Fibroblast of lung (primary cell): ENCODE measurements at regions not wholly inside any gene's neighbourhood (a gene's known extent, or its start where the extent isn't known, plus 50 kb on each side); places are given as distances from the start of the nearest gene placed in this dataset.

Experiments
- CTCF ChIP-seq, 2 donors: IDR thresholded peaks in 1 of 2; conservative IDR thresholded peaks in 1 of 2; 1 replicate in 1 of 2; 2 replicates in 1 of 2; pipeline ENCODE4 v1.5.1; 2011 to 2012; ENCODE audit warnings: low read length in 2 of 2, control low read depth in 1 of 2, inconsistent platforms in 1 of 2, low read depth in 1 of 2, mild to moderate bottlenecking in 1 of 2
- EZH2 ChIP-seq: IDR thresholded peaks from 2 replicates; pipeline ENCODE4 v1.5.1; 2012; ENCODE audit warnings: low read length, control low read depth, mild to moderate bottlenecking; ENCODE audit errors: missing control alignments

- TF ChIP-seq EZH2 (no peak), CTCF (conservative IDR thresholded peaks at IDR 0.05 in 1 of 2, IDR thresholded peaks at IDR 0.05 in 1 of 2; ENCODE audit: low read depth in 1 of 2, low read length in 2 of 2) (no peak)
Observed at GRCh38 chr3:3701949-3702348, 97.3 kb upstream of the LRRN1 start.
